ENCODE measurements at regions not wholly inside any gene's neighbourhood (a gene's known extent, or its start where the extent isn't known, plus 50 kb on each side); places are given as distances from the start of the nearest gene placed in this dataset.

GRCh38 chr1:199482426-199482825 is 545.1 kb upstream of the NR5A2 start:
- Histone ChIP-seq H3K36me3 (ENCODE audit: control insufficient read depth in 2 of 2, insufficient read depth in 2 of 2, low read length in 1 of 2) (no peaks in the 10 kb centered on the region), H3K9me3 (replicated peaks; ENCODE audit: control insufficient read depth, insufficient read depth, low read length) (no peaks in the 10 kb centered on the region; the same call in 2 of the 3 replicates), H3K9ac (ENCODE audit: control insufficient read depth, insufficient read depth, low read length) (no peak overlapping the region), H4K20me1 (ENCODE audit: control insufficient read depth, insufficient read depth) (no peaks in the 10 kb centered on the region), H3K4me1 (ENCODE audit: control insufficient read depth, insufficient read depth, low read length) (no peaks in the 10 kb centered on the region), H3K79me2 (ENCODE audit: control insufficient read depth, insufficient read depth, low read length) (no peaks in the 10 kb centered on the region), H2AFZ (ENCODE audit: control insufficient read depth, low read depth, low read length) (no peak overlapping the region), H3K27me3 (replicated peaks in 1 of 2; ENCODE audit: control insufficient read depth in 2 of 2, insufficient read depth in 2 of 2, low read length in 1 of 2) (no peaks in the 10 kb centered on the region), H3K27ac (ENCODE audit: control insufficient read depth, insufficient read depth) (no peak overlapping the region), H3K4me2 (ENCODE audit: control insufficient read depth, insufficient read depth) (no peak overlapping the region), H3K4me3 (no peak overlapping the region)
- CTCF ChIA-PET, result interaction anchor here (0.7 kb wide), 1 partner anchor 22 kb away, joined by 3 read pairs; no protein-coding TSS in a partner anchor
- TF ChIP-seq POLR2AphosphoS2 (IDR thresholded peaks at IDR 0.05; ENCODE audit: low read depth, low read length), result no peak
- no peak for TF ChIP-seq STAT3 (IDR thresholded peaks at IDR 0.05; ENCODE audit: low read depth, low read length)
- TF ChIP-seq, protein P1, sequence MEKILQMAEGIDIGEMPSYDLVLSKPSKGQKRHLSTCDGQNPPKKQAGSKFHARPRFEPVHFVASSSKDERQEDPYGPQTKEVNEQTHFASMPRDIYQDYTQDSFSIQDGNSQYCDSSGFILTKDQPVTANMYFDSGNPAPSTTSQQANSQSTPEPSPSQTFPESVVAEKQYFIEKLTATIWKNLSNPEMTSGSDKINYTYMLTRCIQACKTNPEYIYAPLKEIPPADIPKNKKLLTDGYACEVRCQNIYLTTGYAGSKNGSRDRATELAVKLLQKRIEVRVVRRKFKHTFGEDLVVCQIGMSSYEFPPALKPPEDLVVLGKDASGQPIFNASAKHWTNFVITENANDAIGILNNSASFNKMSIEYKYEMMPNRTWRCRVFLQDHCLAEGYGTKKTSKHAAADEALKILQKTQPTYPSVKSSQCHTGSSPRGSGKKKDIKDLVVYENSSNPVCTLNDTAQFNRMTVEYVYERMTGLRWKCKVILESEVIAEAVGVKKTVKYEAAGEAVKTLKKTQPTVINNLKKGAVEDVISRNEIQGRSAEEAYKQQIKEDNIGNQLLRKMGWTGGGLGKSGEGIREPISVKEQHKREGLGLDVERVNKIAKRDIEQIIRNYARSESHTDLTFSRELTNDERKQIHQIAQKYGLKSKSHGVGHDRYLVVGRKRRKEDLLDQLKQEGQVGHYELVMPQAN (conservative IDR thresholded peaks at IDR 0.05), result no peak
- no peak for TF ChIP-seq CHD4 (IDR thresholded peaks at IDR 0.05)
- no peak for TF ChIP-seq MAX (IDR thresholded peaks at IDR 0.05; ENCODE audit: low read depth, low read length)
- TF ChIP-seq ZBED1 (IDR thresholded peaks at IDR 0.05; ENCODE audit: borderline replicate concordance), result no peak
- no peak for TF ChIP-seq ZNF24 (IDR thresholded peaks at IDR 0.05)
- no peak for TF ChIP-seq TAF1 (IDR thresholded peaks at IDR 0.05; ENCODE audit: borderline replicate concordance, low read depth, low read length)
- TF ChIP-seq CBFB (IDR thresholded peaks at IDR 0.05; ENCODE audit: low read depth), result no peak
- TF ChIP-seq MTA2 (IDR thresholded peaks at IDR 0.05; ENCODE audit: low read depth), result no peak
- no peak for TF ChIP-seq TBL1XR1 (IDR thresholded peaks at IDR 0.05; ENCODE audit: low read depth, low read length)
- TF ChIP-seq ASH2L (IDR thresholded peaks at IDR 0.05; ENCODE audit: borderline replicate concordance, low read depth), result no peak
- intact Hi-C loops (cut with micrococcal nuclease; ENCODE audit: unreplicated experiment) (no loop called here), in situ Hi-C loops (cut with MboI) (no loop called here)
- POLR2A ChIA-PET, result no interaction called here
- no peak for FAIRE-seq
- no peak for ATAC-seq
- RAD21 ChIA-PET (ENCODE audit: unreplicated experiment), result no interaction called here
- DNase-seq (ENCODE audit: low read depth, low spot score), result no peak
- BruUV-seq (replicated peaks), result no TSS peak
- SMC1A ChIA-PET (ENCODE audit: uncharacterized antibody, unreplicated experiment), result no interaction called here
- 58% methylated on average over 4 of the region's 4 CpGs for whole genome bisulfite sequencing (ENCODE audit: insufficient coverage, insufficient replicate concordance, low lambda C conversion rate, missing lambda C conversion rate)
